H1 (cell line): ENCODE measurements at regions not wholly inside any gene's neighbourhood (a gene's known extent, or its start where the extent isn't known, plus 50 kb on each side); places are given as distances from the start of the nearest gene placed in this dataset.

Experiments used
- BACH1 ChIP-seq: IDR thresholded peaks from 2 replicates; pipeline ENCODE4 v1.6.1; 2012; ENCODE audit warnings: low read length, improper control_type of control experiment
- SP2 ChIP-seq: IDR thresholded peaks from 2 replicates; pipeline ENCODE4 v1.6.1; 2012; ENCODE audit warnings: mild to moderate bottlenecking, low read length, inconsistent platforms
- TF ChIP-seq, protein P1 (sequence below), 3 experiments: IDR thresholded peaks; 1 replicate in 2 of 3; 2 replicates in 1 of 3; pipeline versions ENCODE4 v1.5.1 to v1.6.1; 2011; ENCODE audit warnings: low read length in 3 of 3, mild to moderate bottlenecking in 3 of 3, inconsistent platforms in 2 of 3, low read depth in 1 of 3, moderate library complexity in 1 of 3; ENCODE audit not compliant: insufficient read depth in 1 of 3; ENCODE audit errors: control extremely low read depth in 1 of 3

DNA sequence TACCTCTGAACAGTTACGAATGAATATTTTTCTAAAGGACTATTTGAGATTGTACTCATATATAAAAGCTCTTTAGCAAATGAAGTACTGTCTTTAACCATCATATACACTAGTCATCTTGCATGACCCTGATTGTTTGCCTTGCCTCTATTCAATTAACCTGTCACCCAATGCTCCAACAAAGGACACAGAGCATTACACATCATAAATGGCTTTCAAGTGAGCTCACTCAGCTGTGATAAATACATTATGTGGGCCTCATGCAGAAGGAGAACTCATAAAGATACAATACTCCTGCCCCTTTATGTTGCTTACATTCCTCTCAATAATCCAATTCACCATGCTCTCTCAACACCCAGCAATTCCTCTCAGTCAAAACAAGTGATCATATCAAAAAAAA, 993.0 kb upstream of the PRMT6 start (continued):
- TF ChIP-seq, protein P1, sequence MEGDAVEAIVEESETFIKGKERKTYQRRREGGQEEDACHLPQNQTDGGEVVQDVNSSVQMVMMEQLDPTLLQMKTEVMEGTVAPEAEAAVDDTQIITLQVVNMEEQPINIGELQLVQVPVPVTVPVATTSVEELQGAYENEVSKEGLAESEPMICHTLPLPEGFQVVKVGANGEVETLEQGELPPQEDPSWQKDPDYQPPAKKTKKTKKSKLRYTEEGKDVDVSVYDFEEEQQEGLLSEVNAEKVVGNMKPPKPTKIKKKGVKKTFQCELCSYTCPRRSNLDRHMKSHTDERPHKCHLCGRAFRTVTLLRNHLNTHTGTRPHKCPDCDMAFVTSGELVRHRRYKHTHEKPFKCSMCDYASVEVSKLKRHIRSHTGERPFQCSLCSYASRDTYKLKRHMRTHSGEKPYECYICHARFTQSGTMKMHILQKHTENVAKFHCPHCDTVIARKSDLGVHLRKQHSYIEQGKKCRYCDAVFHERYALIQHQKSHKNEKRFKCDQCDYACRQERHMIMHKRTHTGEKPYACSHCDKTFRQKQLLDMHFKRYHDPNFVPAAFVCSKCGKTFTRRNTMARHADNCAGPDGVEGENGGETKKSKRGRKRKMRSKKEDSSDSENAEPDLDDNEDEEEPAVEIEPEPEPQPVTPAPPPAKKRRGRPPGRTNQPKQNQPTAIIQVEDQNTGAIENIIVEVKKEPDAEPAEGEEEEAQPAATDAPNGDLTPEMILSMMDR (IDR thresholded peaks at IDR 0.05; ENCODE audit: control extremely low read depth in 1 of 3, insufficient read depth in 1 of 3, low read depth in 1 of 3, low read length in 3 of 3), result no peak
- TF ChIP-seq SP2 (no peak), BACH1 (no peak)
